ENCODE measurements at regions not wholly inside any gene's neighbourhood (a gene's known extent, or its start where the extent isn't known, plus 50 kb on each side); places are given as distances from the start of the nearest gene placed in this dataset.

DNA sequence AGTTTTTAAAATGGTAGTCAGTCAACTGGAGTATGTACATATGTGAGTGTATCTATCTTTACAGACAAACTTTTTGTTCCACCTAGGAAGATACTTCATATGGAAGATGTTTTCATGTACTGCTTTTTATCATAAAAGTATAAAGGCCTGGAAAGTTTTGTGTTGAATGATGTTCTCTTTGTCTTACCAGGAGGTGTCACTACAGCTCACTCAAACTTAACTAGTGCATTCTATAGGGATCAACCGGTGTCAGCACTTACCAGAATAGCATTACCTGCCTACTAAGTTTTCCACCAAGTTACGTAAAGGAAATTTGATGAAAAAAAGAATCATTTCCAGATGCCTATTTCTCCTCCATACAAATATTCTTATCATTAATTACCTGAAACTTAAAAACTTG is 522.6 kb upstream of the SEMA6D start:
- no peaks in the 10 kb centered on the region for H3K36me3 ChIP-seq (ENCODE audit: control insufficient read depth, insufficient read depth, low read length)
- no TSS peak for BruUV-seq (replicated peaks)
- H3K27me3 ChIP-seq (ENCODE audit: control insufficient read depth, insufficient read depth, low read length) = peaks cover 2% of the 10 kb centered on the region
- no peak overlapping the region for H2AFZ ChIP-seq (replicated peaks; ENCODE audit: low read length, poor library complexity)
- ATAC-seq (ENCODE audit: low read depth) (peak; percentile 52; the same call in 1 of the 2 replicates), DNase-seq (peak; percentile 66)
- dilution Hi-C loops (cut with HindIII; ENCODE audit: low sequenced_read_pairs, unreplicated experiment) = no loop called here
- no peak overlapping the region for H3K56ac ChIP-seq (ENCODE audit: extremely low read depth, insufficient read depth, low read length)
- no peak overlapping the region for H3K18ac ChIP-seq (ENCODE audit: low read depth, low read length)
- no peak overlapping the region for H3K27ac ChIP-seq (ENCODE audit: insufficient read depth, low read length)
- no peak overlapping the region for H2AK5ac ChIP-seq (ENCODE audit: low read depth, low read length)
- H3K9me3 ChIP-seq (ENCODE audit: control insufficient read depth, insufficient read depth, low read length) = no peaks in the 10 kb centered on the region
- intact Hi-C loops (cut with micrococcal nuclease) = loop anchor here (5.0 kb wide), 1 partner anchor 418 kb away; no protein-coding TSS in a partner anchor
- H3K14ac ChIP-seq (replicated peaks; ENCODE audit: low read depth, low read length) = no peak overlapping the region
- H3K23ac ChIP-seq (ENCODE audit: low read depth, low read length) = no peak overlapping the region
- H3K4me3 ChIP-seq (ENCODE audit: insufficient read depth, low read depth, low read length) = no peak overlapping the region
- no peak overlapping the region for H2BK20ac ChIP-seq (ENCODE audit: low read depth, low read length)
- no peak overlapping the region for H3K4ac ChIP-seq (ENCODE audit: low read depth, low read length)
- H3K79me1 ChIP-seq (ENCODE audit: low read depth in 1 of 2, low read length in 2 of 2) = no peaks in the 10 kb centered on the region
- no CpG with 5 or more reads among the region's 2 CpGs for WGBS, 2 experiments (ENCODE audit: extremely low coverage in 2 of 2, insufficient read length in 1 of 2)
- H3K4me2 ChIP-seq (ENCODE audit: low read depth, low read length) = no peak overlapping the region
- no peak overlapping the region for H3K9ac ChIP-seq (ENCODE audit: low read depth, low read length)
- H2BK5ac ChIP-seq (ENCODE audit: low read depth, low read length, poor library complexity, severe bottlenecking) = no peak overlapping the region
- no peaks in the 10 kb centered on the region for H4K20me1 ChIP-seq (ENCODE audit: insufficient read depth, low read length)
- H4K8ac ChIP-seq (ENCODE audit: low read depth in 2 of 2, low read length in 2 of 2) = no peak overlapping the region
- H4K91ac ChIP-seq (ENCODE audit: insufficient read depth, low read depth, low read length) = no peak overlapping the region
- peak; percentile 69 for TF ChIP-seq RAD21 (IDR thresholded peaks at IDR 0.05; ENCODE audit: low read length)
- peak; percentile 60 for TF ChIP-seq CTCF (conservative IDR thresholded peaks at IDR 0.05; ENCODE audit: low read depth, low read length)
- TF ChIP-seq RFX5 (IDR thresholded peaks at IDR 0.05; ENCODE audit: low read depth, low read length) = no peak
- peak; percentile 31; the same call in 1 of the 2 replicates for TF ChIP-seq MAFK (IDR thresholded peaks at IDR 0.05; ENCODE audit: low read depth, low read length)
- peak; percentile 53 for TF ChIP-seq SMC3 (IDR thresholded peaks at IDR 0.05; ENCODE audit: low read depth, low read length)
- TF ChIP-seq, protein P1, sequence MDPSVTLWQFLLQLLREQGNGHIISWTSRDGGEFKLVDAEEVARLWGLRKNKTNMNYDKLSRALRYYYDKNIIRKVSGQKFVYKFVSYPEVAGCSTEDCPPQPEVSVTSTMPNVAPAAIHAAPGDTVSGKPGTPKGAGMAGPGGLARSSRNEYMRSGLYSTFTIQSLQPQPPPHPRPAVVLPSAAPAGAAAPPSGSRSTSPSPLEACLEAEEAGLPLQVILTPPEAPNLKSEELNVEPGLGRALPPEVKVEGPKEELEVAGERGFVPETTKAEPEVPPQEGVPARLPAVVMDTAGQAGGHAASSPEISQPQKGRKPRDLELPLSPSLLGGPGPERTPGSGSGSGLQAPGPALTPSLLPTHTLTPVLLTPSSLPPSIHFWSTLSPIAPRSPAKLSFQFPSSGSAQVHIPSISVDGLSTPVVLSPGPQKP (IDR thresholded peaks at IDR 0.05; ENCODE audit: borderline replicate concordance, low read depth, low read length) = no peak
- TF ChIP-seq USF2 (IDR thresholded peaks at IDR 0.05; ENCODE audit: low read depth, low read length) = no peak
- in situ Hi-C loops (cut with MboI; ENCODE audit: low sequenced_read_pairs) = loop anchor here (5.0 to 10.0 kb wide), 3 partner anchors 798 to 1090 kb away; no protein-coding TSS in a partner anchor
- no peak overlapping the region for H4K5ac ChIP-seq (ENCODE audit: low read depth, low read length)
- ChIA-PET CTCF (interaction anchor here (1.4 to 3.6 kb wide), 4 partner anchors 179 to 793 kb away, joined by 3 to 29 read pairs (median 4); no protein-coding TSS in a partner anchor), POLR2A (ENCODE audit: unreplicated experiment) (no interaction called here)
- no peaks in the 10 kb centered on the region for H3K9me1 ChIP-seq (ENCODE audit: insufficient read depth, low read length)
- no peak overlapping the region for H2AK9ac ChIP-seq (replicated peaks; ENCODE audit: low read depth, low read length, poor library complexity)
- no peaks in the 10 kb centered on the region for H3K4me1 ChIP-seq (ENCODE audit: control insufficient read depth, insufficient read depth, low read length)
- H2BK120ac ChIP-seq (ENCODE audit: low read depth, low read length) = no peak overlapping the region
- no peak overlapping the region for H2BK15ac ChIP-seq (ENCODE audit: low read depth, low read length)

All from IMR-90 (cell line).